ENCODE measurements at regions not wholly inside any gene's neighbourhood (a gene's known extent, or its start where the extent isn't known, plus 50 kb on each side); places are given as distances from the start of the nearest gene placed in this dataset.
"Not testable (repeated sequence)": the region's sequence is repeated elsewhere in the genome, so short reads cannot be mapped to it uniquely, and the experiment has no call there.

- Histone ChIP-seq H3K36me3 (ENCODE audit: control insufficient read depth in 4 of 4, insufficient read depth in 4 of 4, low read length in 3 of 4) (no peaks in the 10 kb centered on the region), H3K4me1 (ENCODE audit: control extremely low read depth in 1 of 4, control insufficient read depth in 4 of 4, insufficient read depth in 4 of 4, low read length in 3 of 4) (no peaks in the 10 kb centered on the region), H3K4me3 (ENCODE audit: control insufficient read depth in 1 of 7, extremely low read depth in 1 of 7, insufficient read depth in 4 of 7, low read depth in 2 of 7, low read length in 6 of 7) (no peak overlapping the region), H3K27ac (ENCODE audit: insufficient read depth in 1 of 2, low read depth in 1 of 2, low read length in 2 of 2, poor library complexity in 1 of 2, severe bottlenecking in 2 of 2) (no peak overlapping the region), H3K27me3 (replicated peaks in 2 of 5; ENCODE audit: control insufficient read depth in 4 of 5, insufficient read depth in 5 of 5, low read length in 4 of 5) (peaks cover 0 to 17% (median 4%) of the 10 kb centered on the region in 5 experiments), H3K9me3 (ENCODE audit: control extremely low read depth in 1 of 5, control insufficient read depth in 4 of 5, insufficient read depth in 2 of 5, low read depth in 1 of 5, low read length in 4 of 5) (peaks cover 0 to 11% (median 0%) of the 10 kb centered on the region in 5 experiments)
- DNase-seq, result no peak
- 93% methylated on average over 9 of the region's 9 CpGs for WGBS (ENCODE audit: insufficient coverage)
- POLR2A ChIA-PET, result no interaction called here
- CTCF ChIA-PET, result interaction anchor here (1.4 kb wide), 1 partner anchor 8 kb away, joined by 4 read pairs; no protein-coding TSS in a partner anchor
Observed at GRCh38 chr5:1735320-1735970, 64.2 kb downstream of the MRPL36 start.

GRCh38 chr5:1734908-1735289 is 64.7 kb downstream of the MRPL36 start:
- ChIA-PET POLR2A (no interaction called here), CTCF (interaction anchor here (1.4 kb wide), 1 partner anchor 8 kb away, joined by 4 read pairs; no protein-coding TSS in a partner anchor)
- peaks cover 0 to 7% (median 0%) of the 10 kb centered on the region in 5 experiments for H3K9me3 ChIP-seq (ENCODE audit: control extremely low read depth in 1 of 5, control insufficient read depth in 4 of 5, insufficient read depth in 2 of 5, low read depth in 1 of 5, low read length in 4 of 5)

GRCh38 chr5:1734271-1734907 is 65.2 kb downstream of the MRPL36 start:
- Histone ChIP-seq H3K36me3 (ENCODE audit: control insufficient read depth in 4 of 4, insufficient read depth in 4 of 4, low read length in 3 of 4) (no peaks in the 10 kb centered on the region), H3K27ac (ENCODE audit: insufficient read depth in 1 of 2, low read depth in 1 of 2, low read length in 2 of 2, poor library complexity in 1 of 2, severe bottlenecking in 2 of 2) (no peak overlapping the region), H3K27me3 (replicated peaks in 2 of 5; ENCODE audit: control insufficient read depth in 4 of 5, insufficient read depth in 5 of 5, low read length in 4 of 5) (peaks cover 0 to 27% (median 4%) of the 10 kb centered on the region in 5 experiments), H3K4me3 (ENCODE audit: control insufficient read depth in 1 of 7, extremely low read depth in 1 of 7, insufficient read depth in 4 of 7, low read depth in 2 of 7, low read length in 6 of 7) (no peak overlapping the region), H3K9me3 (ENCODE audit: control extremely low read depth in 1 of 5, control insufficient read depth in 4 of 5, insufficient read depth in 2 of 5, low read depth in 1 of 5, low read length in 4 of 5) (peaks cover 0 to 3% (median 0%) of the 10 kb centered on the region in 5 experiments), H3K4me1 (ENCODE audit: control extremely low read depth in 1 of 4, control insufficient read depth in 4 of 4, insufficient read depth in 4 of 4, low read length in 3 of 4) (no peaks in the 10 kb centered on the region)
- POLR2A ChIA-PET, result no interaction called here
- CTCF ChIA-PET, result no interaction called here
- 90% methylated on average over 16 of the region's 18 CpGs for WGBS (ENCODE audit: insufficient coverage)
- no peak for DNase-seq

More at GRCh38 chr5:1734908-1735289, 64.7 kb downstream of the MRPL36 start:
- Histone ChIP-seq H3K4me3 (ENCODE audit: control insufficient read depth in 1 of 7, extremely low read depth in 1 of 7, insufficient read depth in 4 of 7, low read depth in 2 of 7, low read length in 6 of 7) (no peak overlapping the region), H3K27me3 (replicated peaks in 2 of 5; ENCODE audit: control insufficient read depth in 4 of 5, insufficient read depth in 5 of 5, low read length in 4 of 5) (peaks cover 0 to 22% (median 4%) of the 10 kb centered on the region in 5 experiments), H3K27ac (ENCODE audit: insufficient read depth in 1 of 2, low read depth in 1 of 2, low read length in 2 of 2, poor library complexity in 1 of 2, severe bottlenecking in 2 of 2) (no peak overlapping the region), H3K36me3 (ENCODE audit: control insufficient read depth in 4 of 4, insufficient read depth in 4 of 4, low read length in 3 of 4) (no peaks in the 10 kb centered on the region), H3K4me1 (ENCODE audit: control extremely low read depth in 1 of 4, control insufficient read depth in 4 of 4, insufficient read depth in 4 of 4, low read length in 3 of 4) (no peaks in the 10 kb centered on the region)
- no peak for DNase-seq
- WGBS (ENCODE audit: insufficient coverage), result 82% methylated on average over 7 of the region's 9 CpGs

- WGBS (ENCODE audit: insufficient coverage), result 75% methylated on average over 3 of the region's 7 CpGs
- ChIA-PET POLR2A (no interaction called here), CTCF (no interaction called here)
- Histone ChIP-seq H3K36me3 (ENCODE audit: control insufficient read depth in 4 of 4, insufficient read depth in 4 of 4, low read length in 3 of 4) (no peaks in the 10 kb centered on the region), H3K4me1 (ENCODE audit: control extremely low read depth in 1 of 4, control insufficient read depth in 4 of 4, insufficient read depth in 4 of 4, low read length in 3 of 4) (no peaks in the 10 kb centered on the region), H3K27ac (ENCODE audit: insufficient read depth in 1 of 2, low read depth in 1 of 2, low read length in 2 of 2, poor library complexity in 1 of 2, severe bottlenecking in 2 of 2) (no peak overlapping the region), H3K27me3 (replicated peaks in 2 of 5; ENCODE audit: control insufficient read depth in 4 of 5, insufficient read depth in 5 of 5, low read length in 4 of 5) (peaks cover 0 to 31% (median 4%) of the 10 kb centered on the region in 5 experiments), H3K9me3 (ENCODE audit: control extremely low read depth in 1 of 5, control insufficient read depth in 4 of 5, insufficient read depth in 2 of 5, low read depth in 1 of 5, low read length in 4 of 5) (no peaks in the 10 kb centered on the region), H3K4me3 (ENCODE audit: control insufficient read depth in 1 of 7, extremely low read depth in 1 of 7, insufficient read depth in 4 of 7, low read depth in 2 of 7, low read length in 6 of 7) (no peak overlapping the region)
- DNase-seq, result no peak
Observed at GRCh38 chr5:1733369-1733768, 66.3 kb downstream of the MRPL36 start.

DNA sequence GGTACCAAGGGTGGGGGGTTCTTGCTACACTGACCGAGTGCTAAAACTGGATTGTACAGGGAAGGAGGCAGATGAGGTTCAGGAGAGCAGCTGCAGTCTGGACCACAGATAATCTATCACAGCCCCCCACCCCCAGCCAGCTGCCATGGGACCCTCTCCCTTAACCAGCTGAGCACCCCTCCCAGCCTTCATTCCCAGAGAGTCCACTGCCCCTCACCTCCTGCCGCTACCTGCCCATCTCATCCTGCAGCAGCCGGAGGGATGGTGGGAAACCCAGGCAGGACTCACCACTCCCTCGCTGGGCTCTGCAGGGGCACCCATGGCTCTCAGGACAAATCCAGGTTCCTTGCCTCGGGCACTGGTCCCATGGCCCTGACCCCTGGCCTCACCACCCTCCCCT is 66.7 kb downstream of the MRPL36 start:
- no peak overlapping the region for H3K27ac ChIP-seq (ENCODE audit: insufficient read depth in 1 of 2, low read depth in 1 of 2, low read length in 2 of 2, poor library complexity in 1 of 2, severe bottlenecking in 2 of 2)
- H3K4me1 ChIP-seq (ENCODE audit: control extremely low read depth in 1 of 4, control insufficient read depth in 4 of 4, insufficient read depth in 4 of 4, low read length in 3 of 4), result peaks cover 0 to 3% (median 0%) of the 10 kb centered on the region in 4 experiments
- ChIA-PET CTCF (no interaction called here), POLR2A (no interaction called here)
- no peak overlapping the region for H3K4me3 ChIP-seq (ENCODE audit: control insufficient read depth in 1 of 7, extremely low read depth in 1 of 7, insufficient read depth in 4 of 7, low read depth in 2 of 7, low read length in 6 of 7)
- H3K36me3 ChIP-seq (ENCODE audit: control insufficient read depth in 4 of 4, insufficient read depth in 4 of 4, low read length in 3 of 4), result no peaks in the 10 kb centered on the region
- H3K27me3 ChIP-seq (replicated peaks in 2 of 5; ENCODE audit: control insufficient read depth in 4 of 5, insufficient read depth in 5 of 5, low read length in 4 of 5), result peaks cover 0 to 31% (median 4%) of the 10 kb centered on the region in 5 experiments
- no peak for DNase-seq
- H3K9me3 ChIP-seq (ENCODE audit: control extremely low read depth in 1 of 5, control insufficient read depth in 4 of 5, insufficient read depth in 2 of 5, low read depth in 1 of 5, low read length in 4 of 5), result no peaks in the 10 kb centered on the region
- 94% methylated on average over 5 of the region's 5 CpGs for WGBS (ENCODE audit: insufficient coverage)

DNA sequence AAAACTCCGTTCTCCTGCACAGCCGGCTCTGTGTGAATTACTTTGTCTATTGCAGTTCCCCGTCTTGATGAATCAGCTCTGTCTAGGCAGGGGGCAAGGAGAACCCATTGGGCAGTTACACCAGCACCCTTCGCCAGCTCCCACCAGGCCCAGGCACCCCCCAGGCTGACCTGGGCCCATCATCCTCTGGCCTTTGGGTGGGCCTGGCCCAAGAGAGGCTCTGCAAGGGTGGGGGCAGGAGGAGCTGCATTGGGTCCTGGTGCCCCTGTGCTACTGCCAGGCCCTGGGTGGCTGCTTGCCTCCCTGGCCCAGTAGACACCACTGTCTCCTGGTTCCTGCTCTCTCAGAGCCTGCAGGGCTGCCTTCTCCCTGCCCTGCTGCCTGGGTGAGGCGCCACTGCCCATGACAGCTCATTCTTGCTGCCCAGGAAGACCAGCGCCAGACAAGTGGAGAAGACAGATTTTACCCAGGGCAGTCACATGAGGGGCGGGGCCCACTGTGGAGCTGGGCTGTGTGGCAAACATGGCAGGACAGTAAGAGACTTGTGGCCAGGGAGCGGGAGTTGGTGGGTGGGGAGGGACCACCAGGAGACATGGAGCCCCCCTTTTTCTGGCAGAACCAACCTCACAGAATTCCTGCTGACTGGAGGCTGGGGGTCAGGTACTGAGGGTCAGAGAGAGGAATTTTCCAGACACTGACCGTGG is 67.2 kb downstream of the MRPL36 start:
- H3K36me3 ChIP-seq (ENCODE audit: control insufficient read depth in 4 of 4, insufficient read depth in 4 of 4, low read length in 3 of 4), result no peaks in the 10 kb centered on the region
- H3K27me3 ChIP-seq (replicated peaks in 2 of 5; ENCODE audit: control insufficient read depth in 4 of 5, insufficient read depth in 5 of 5, low read length in 4 of 5), result peaks cover 0 to 35% (median 4%) of the 10 kb centered on the region in 5 experiments
- no peak overlapping the region for H3K27ac ChIP-seq (ENCODE audit: insufficient read depth in 1 of 2, low read depth in 1 of 2, low read length in 2 of 2, poor library complexity in 1 of 2, severe bottlenecking in 2 of 2)
- ChIA-PET CTCF (interaction anchor here (1.9 kb wide), 1 partner anchor 10 kb away, joined by 4 read pairs; no protein-coding TSS in a partner anchor), POLR2A (no interaction called here)
- peaks cover 0 to 3% (median 0%) of the 10 kb centered on the region in 4 experiments for H3K4me1 ChIP-seq (ENCODE audit: control extremely low read depth in 1 of 4, control insufficient read depth in 4 of 4, insufficient read depth in 4 of 4, low read length in 3 of 4)
- 88% methylated on average over 9 of the region's 9 CpGs for WGBS (ENCODE audit: insufficient coverage)
- no peaks in the 10 kb centered on the region for H3K9me3 ChIP-seq (ENCODE audit: control extremely low read depth in 1 of 5, control insufficient read depth in 4 of 5, insufficient read depth in 2 of 5, low read depth in 1 of 5, low read length in 4 of 5)
- H3K4me3 ChIP-seq (ENCODE audit: control insufficient read depth in 1 of 7, extremely low read depth in 1 of 7, insufficient read depth in 4 of 7, low read depth in 2 of 7, low read length in 6 of 7), result no peak overlapping the region
- DNase-seq, result no peak

DNA sequence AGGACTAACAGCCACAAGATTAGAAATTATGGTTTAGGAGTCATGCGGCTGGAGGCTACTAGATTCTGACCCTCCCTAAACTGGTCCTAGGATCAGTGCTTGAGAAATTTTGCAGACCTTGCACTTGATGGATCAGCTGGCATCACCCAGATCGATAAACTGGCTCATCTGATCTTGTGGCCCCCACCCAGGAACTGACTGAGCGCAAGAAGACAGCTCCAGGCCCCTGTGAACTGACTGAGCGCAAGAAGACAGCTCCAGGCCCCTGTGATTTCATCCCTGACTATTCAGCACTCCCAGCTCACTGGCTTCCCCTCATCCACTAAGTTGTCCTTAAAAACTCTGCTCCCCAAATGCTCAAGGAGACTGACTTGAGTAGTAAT is 67.8 kb downstream of the MRPL36 start:
- POLR2A ChIA-PET; H3K9me3 ChIP-seq (ENCODE audit: control extremely low read depth in 1 of 5, control insufficient read depth in 4 of 5, insufficient read depth in 2 of 5, low read depth in 1 of 5, low read length in 4 of 5); DNase-seq; H3K27ac ChIP-seq (ENCODE audit: insufficient read depth in 1 of 2, low read depth in 1 of 2, low read length in 2 of 2, poor library complexity in 1 of 2, severe bottlenecking in 2 of 2); H3K36me3 ChIP-seq (ENCODE audit: control insufficient read depth in 4 of 4, insufficient read depth in 4 of 4, low read length in 3 of 4); H3K4me1 ChIP-seq (ENCODE audit: control extremely low read depth in 1 of 4, control insufficient read depth in 4 of 4, insufficient read depth in 4 of 4, low read length in 3 of 4); H3K4me3 ChIP-seq (ENCODE audit: control insufficient read depth in 1 of 7, extremely low read depth in 1 of 7, insufficient read depth in 4 of 7, low read depth in 2 of 7, low read length in 6 of 7): not testable (repeated sequence)
- CTCF ChIA-PET, result interaction anchor here (1.9 kb wide), 1 partner anchor 11 kb away, joined by 4 read pairs; no protein-coding TSS in a partner anchor
- 89% methylated on average over 4 of the region's 4 CpGs for WGBS (ENCODE audit: insufficient coverage)
- H3K27me3 ChIP-seq (replicated peaks in 2 of 5; ENCODE audit: control insufficient read depth in 4 of 5, insufficient read depth in 5 of 5, low read length in 4 of 5), result peaks cover 0 to 35% (median 4%) of the 10 kb centered on the region in 5 experiments
